Keratinocyte (primary cell): ENCODE measurements at regions not wholly inside any gene's neighbourhood (a gene's known extent, or its start where the extent isn't known, plus 50 kb on each side); places are given as distances from the start of the nearest gene placed in this dataset.

ENCODE experiments used
- DNase-seq: peaks from one replicate; pipeline ENCODE4 v3.0.0-alpha.2; 2011; ENCODE audit warnings: low read depth, missing footprints, low spot score
- FAIRE-seq: peaks from 2 replicates; lab custom pipeline; 2011; peaks lifted over from hg19 to GRCh38; lab: Jason Lieb, UNC
- H2AFZ ChIP-seq: 2 replicates; pipeline ENCODE4 v1.6.0; 2012; ENCODE audit warnings: low read length, control low read depth, inconsistent platforms; ENCODE audit not compliant: control insufficient read depth
- H3K27ac ChIP-seq: 2 replicates; pipeline ENCODE4 v1.5.1; 2011; ENCODE audit warnings: low read length; ENCODE audit not compliant: control insufficient read depth, insufficient read depth
- H3K27me3 ChIP-seq: 3 replicates; pipeline ENCODE4 v1.6.0; 2011; ENCODE audit warnings: low read length; ENCODE audit not compliant: control insufficient read depth, insufficient read depth; ENCODE audit errors: extremely low read depth
- H3K36me3 ChIP-seq, 2 experiments: 2 replicates in 1 of 2; 3 replicates in 1 of 2; pipeline ENCODE4 v1.5.1; 2011; ENCODE audit warnings: low read length in 2 of 2, mild to moderate bottlenecking in 1 of 2; ENCODE audit not compliant: control insufficient read depth in 2 of 2, insufficient read depth in 2 of 2; ENCODE audit errors: extremely low read depth in 1 of 2
- H3K4me1 ChIP-seq: 3 replicates; pipeline ENCODE4 v1.5.1; 2011; ENCODE audit warnings: low read length; ENCODE audit not compliant: control insufficient read depth, insufficient read depth; ENCODE audit errors: extremely low read depth
- H3K4me2 ChIP-seq: 3 replicates; pipeline ENCODE4 v1.6.0; 2011; ENCODE audit warnings: low read depth, low read length; ENCODE audit not compliant: control insufficient read depth, insufficient read depth; ENCODE audit errors: extremely low read depth
- H3K4me3 ChIP-seq, 3 experiments: fragments of 200-600 bp in 1 of 3; sonication (generic) in 1 of 3; 2 replicates in 2 of 3; 3 replicates in 1 of 3; pipeline ENCODE4 v1.5.1; 2011 to 2016; ENCODE audit warnings: low read length in 3 of 3, mild to moderate bottlenecking in 3 of 3, control low read depth in 2 of 3, inconsistent platforms in 1 of 3, low read depth in 1 of 3, mixed read lengths in 1 of 3, mixed run types in 1 of 3, moderate library complexity in 1 of 3; ENCODE audit not compliant: control insufficient read depth in 2 of 3, insufficient read depth in 2 of 3; ENCODE audit errors: extremely low read depth in 1 of 3
- H3K79me2 ChIP-seq: 2 replicates; pipeline ENCODE4 v1.6.0; 2012; ENCODE audit warnings: low read length; ENCODE audit not compliant: control insufficient read depth, insufficient read depth
- H3K9ac ChIP-seq: 3 replicates; pipeline ENCODE4 v1.6.0; 2011; ENCODE audit warnings: low read length; ENCODE audit not compliant: control insufficient read depth, insufficient read depth; ENCODE audit errors: extremely low read depth
- H3K9me1 ChIP-seq: 3 replicates; pipeline ENCODE4 v1.6.0; 2011; ENCODE audit warnings: low read length; ENCODE audit not compliant: control insufficient read depth, insufficient read depth; ENCODE audit errors: extremely low read depth
- H3K9me3 ChIP-seq: 2 replicates; pipeline ENCODE4 v1.5.1; 2012; ENCODE audit warnings: low read depth, low read length; ENCODE audit not compliant: control insufficient read depth
- H4K20me1 ChIP-seq: 3 replicates; pipeline ENCODE4 v1.6.0; 2011; ENCODE audit warnings: low read length; ENCODE audit not compliant: control insufficient read depth, insufficient read depth; ENCODE audit errors: extremely low read depth
- CTCF ChIP-seq, 3 experiments: IDR thresholded peaks in 1 of 3; conservative IDR thresholded peaks in 1 of 3; optimal IDR thresholded peaks in 1 of 3; 2 replicates in 2 of 3; 3 replicates in 1 of 3; pipeline versions ENCODE3 to v1.5.1; 2011; ENCODE audit warnings: low read length in 3 of 3, mild to moderate bottlenecking in 3 of 3, moderate library complexity in 2 of 3, control low read depth in 1 of 3, inconsistent platforms in 1 of 3; ENCODE audit not compliant: insufficient read depth in 2 of 3; ENCODE audit errors: extremely low read depth in 1 of 3
- EZH2 ChIP-seq: IDR thresholded peaks from one replicate; pipeline ENCODE4 v1.6.1; 2012; ENCODE audit warnings: inconsistent platforms, mild to moderate bottlenecking, low read length, moderate library complexity
- dilution Hi-C: fragments of 300-500 bp; cut with MboI; formaldehyde crosslinking; loops from one replicate; pipeline ENCODE4 v1.7.0; 2020; ENCODE audit warnings: low sequenced_read_pairs; ENCODE audit not compliant: extremely low pct_ligation_motif_present

- Histone ChIP-seq H3K79me2 (no peaks in the 10 kb centered on the region), H3K27ac (no peak overlapping the region), H3K9me1 (no peaks in the 10 kb centered on the region), H3K4me2 (no peak overlapping the region), H4K20me1 (no peaks in the 10 kb centered on the region), H3K4me1 (peaks cover 35% of the 10 kb centered on the region), H3K9ac (no peak overlapping the region), H3K4me3 (no peak overlapping the region), H3K36me3 (no peaks in the 10 kb centered on the region), H2AFZ (peak overlapping the region; percentile 34), H3K27me3 (no peaks in the 10 kb centered on the region), H3K9me3 (no peaks in the 10 kb centered on the region)
- dilution Hi-C loops, result no loop called here
- TF ChIP-seq EZH2 (no peak), CTCF (optimal IDR thresholded peaks at IDR 0.05 in 1 of 3, IDR thresholded peaks at IDR 0.05 in 1 of 3, conservative IDR thresholded peaks at IDR 0.05 in 1 of 3; ENCODE audit: extremely low read depth in 1 of 3, insufficient read depth in 2 of 3, low read length in 3 of 3) (no peak)
- FAIRE-seq (peak; percentile 92), DNase-seq (no peak)
These were observed 300.7 kb upstream of the UBE2E3 start for GRCh38 chr2:180679693-180680092.

- Histone ChIP-seq H3K4me3 (no peak overlapping the region), H3K4me1 (peaks cover 35% of the 10 kb centered on the region), H3K4me2 (no peak overlapping the region), H2AFZ (no peak overlapping the region), H3K36me3 (no peaks in the 10 kb centered on the region), H3K9ac (no peak overlapping the region), H3K79me2 (no peaks in the 10 kb centered on the region), H3K9me1 (no peaks in the 10 kb centered on the region), H3K27me3 (no peaks in the 10 kb centered on the region), H3K27ac (no peak overlapping the region), H3K9me3 (no peaks in the 10 kb centered on the region), H4K20me1 (no peaks in the 10 kb centered on the region)
- TF ChIP-seq EZH2 (no peak), CTCF (optimal IDR thresholded peaks at IDR 0.05 in 1 of 3, IDR thresholded peaks at IDR 0.05 in 1 of 3, conservative IDR thresholded peaks at IDR 0.05 in 1 of 3; ENCODE audit: extremely low read depth in 1 of 3, insufficient read depth in 2 of 3, low read length in 3 of 3) (no peak)
- no peak for DNase-seq
- no peak for FAIRE-seq
- dilution Hi-C loops, result no loop called here
These were observed 301.8 kb upstream of the UBE2E3 start for GRCh38 chr2:180678625-180678972.
